ENCODE measurements at regions not wholly inside any gene's neighbourhood (a gene's known extent, or its start where the extent isn't known, plus 50 kb on each side); places are given as distances from the start of the nearest gene placed in this dataset.

GRCh38 chr10:52481986-52482555, 168.0 kb downstream of the DKK1 start:
- Histone ChIP-seq H3K4me1 (no peaks in the 10 kb centered on the region), H3K27me3 (no peaks in the 10 kb centered on the region), H3K4me3 (no peak overlapping the region), H3K36me3 (no peaks in the 10 kb centered on the region), H3K9me3 (no peaks in the 10 kb centered on the region), H3K27ac (no peak overlapping the region)
- no peak for TF ChIP-seq CTCF (IDR thresholded peaks at IDR 0.05)
- no peak for DNase-seq (ENCODE audit: low spot score in 2 of 2)
- intact Hi-C loops (cut with DNase I): no loop called here

DNA sequence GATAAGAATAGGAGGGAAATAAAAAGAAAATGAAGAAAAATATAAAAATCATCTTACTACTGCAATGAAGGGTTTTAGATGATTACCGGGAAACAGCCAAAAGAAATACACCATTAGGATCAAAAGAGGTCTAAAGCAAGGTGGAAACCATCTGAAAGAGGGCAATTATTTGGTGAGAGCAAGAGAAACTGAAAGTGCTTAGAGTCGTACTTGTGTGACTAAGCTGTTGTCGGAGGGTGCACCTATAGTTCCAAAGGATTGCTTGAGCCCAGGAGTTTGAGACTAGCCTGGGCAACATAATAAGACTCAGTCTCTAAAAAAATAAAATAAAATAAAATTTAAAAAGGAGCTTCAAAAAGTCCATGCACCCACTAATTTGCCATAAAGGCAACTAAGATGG, 169.5 kb downstream of the DKK1 start:
- Histone ChIP-seq H3K27ac (no peak overlapping the region), H3K4me3 (no peak overlapping the region), H3K4me1 (no peaks in the 10 kb centered on the region), H3K27me3 (no peaks in the 10 kb centered on the region), H3K36me3 (no peaks in the 10 kb centered on the region), H3K9me3 (no peaks in the 10 kb centered on the region)
- TF ChIP-seq CTCF (IDR thresholded peaks at IDR 0.05): no peak
- DNase-seq (ENCODE audit: low spot score in 2 of 2): no peak
- intact Hi-C loops (cut with DNase I): no loop called here

DNA sequence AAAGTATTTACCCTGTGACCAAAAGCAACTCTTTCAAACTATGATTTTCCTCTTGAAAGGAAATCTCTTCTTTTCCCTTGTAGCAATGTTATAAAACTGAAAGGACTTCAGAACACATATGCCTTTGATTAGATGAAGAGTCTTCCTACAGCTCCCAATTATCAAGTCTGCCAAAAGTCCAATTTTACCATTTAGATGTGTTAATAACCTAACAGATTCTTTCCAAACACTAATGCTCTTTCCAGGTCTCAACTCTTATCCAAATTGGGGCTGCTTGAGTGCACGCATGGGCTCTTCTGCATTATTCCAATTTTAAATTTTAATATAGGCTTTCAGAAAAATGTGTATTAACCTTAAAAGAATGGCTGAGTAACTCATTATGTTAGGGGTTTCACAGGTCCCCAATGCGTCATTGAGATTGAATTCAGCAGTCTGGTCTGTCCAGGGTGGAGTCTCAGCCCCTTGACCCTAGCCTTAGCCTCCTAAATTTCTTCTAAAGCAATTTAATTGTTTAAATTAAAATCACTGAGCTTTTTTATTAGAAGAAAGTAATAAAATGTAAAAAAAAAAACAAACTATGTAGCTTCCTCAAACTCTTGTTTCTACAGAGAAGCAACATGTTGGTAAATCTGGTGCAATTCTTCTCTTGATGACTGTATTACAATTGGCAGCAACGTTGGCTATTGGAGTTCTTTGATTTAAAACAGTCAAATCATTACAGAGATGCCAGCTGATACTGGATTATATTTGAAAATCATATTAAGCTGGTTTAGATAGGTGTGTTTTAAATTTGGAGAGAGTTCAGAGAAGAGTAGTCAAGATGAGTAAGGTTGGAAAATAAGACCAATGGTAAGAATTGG, 170.4 kb downstream of the DKK1 start:
- Histone ChIP-seq H3K27ac (no peak overlapping the region), H3K4me1 (no peaks in the 10 kb centered on the region), H3K36me3 (no peaks in the 10 kb centered on the region), H3K27me3 (no peaks in the 10 kb centered on the region), H3K4me3 (no peak overlapping the region), H3K9me3 (no peaks in the 10 kb centered on the region)
- intact Hi-C loops (cut with DNase I): loop anchor here (5.0 kb wide), 2 partner anchors 1497 to 1547 kb away; no protein-coding TSS in a partner anchor
- no peak for DNase-seq (ENCODE audit: low spot score in 2 of 2)
- TF ChIP-seq CTCF (IDR thresholded peaks at IDR 0.05): no peak

DNA sequence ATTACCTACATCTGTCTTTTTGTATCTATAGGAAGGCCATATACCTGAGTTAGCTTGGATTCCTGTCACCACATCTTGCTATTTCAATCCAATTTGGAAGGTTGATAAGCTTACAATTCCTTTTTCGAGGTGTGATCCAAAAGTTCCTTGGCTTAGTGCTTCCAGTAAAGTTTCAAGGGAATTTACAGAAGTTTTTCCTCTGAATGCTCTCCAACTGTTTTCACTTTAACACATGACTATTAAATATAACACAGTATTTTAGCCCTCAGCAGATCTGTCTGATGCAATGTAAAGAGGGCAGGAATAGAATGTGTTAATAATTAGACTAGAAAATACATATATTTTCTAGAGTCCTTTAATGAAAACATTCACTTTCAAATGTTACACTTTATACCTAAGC, 171.4 kb downstream of the DKK1 start:
- Histone ChIP-seq H3K4me1 (no peaks in the 10 kb centered on the region), H3K4me3 (no peak overlapping the region), H3K36me3 (no peaks in the 10 kb centered on the region), H3K27me3 (no peaks in the 10 kb centered on the region), H3K27ac (no peak overlapping the region), H3K9me3 (no peaks in the 10 kb centered on the region)
- intact Hi-C loops (cut with DNase I): loop anchor here (5.0 kb wide), 2 partner anchors 1498 to 1548 kb away; no protein-coding TSS in a partner anchor
- no peak for TF ChIP-seq CTCF (IDR thresholded peaks at IDR 0.05)
- no peak for DNase-seq (ENCODE audit: low spot score in 2 of 2)

DNA sequence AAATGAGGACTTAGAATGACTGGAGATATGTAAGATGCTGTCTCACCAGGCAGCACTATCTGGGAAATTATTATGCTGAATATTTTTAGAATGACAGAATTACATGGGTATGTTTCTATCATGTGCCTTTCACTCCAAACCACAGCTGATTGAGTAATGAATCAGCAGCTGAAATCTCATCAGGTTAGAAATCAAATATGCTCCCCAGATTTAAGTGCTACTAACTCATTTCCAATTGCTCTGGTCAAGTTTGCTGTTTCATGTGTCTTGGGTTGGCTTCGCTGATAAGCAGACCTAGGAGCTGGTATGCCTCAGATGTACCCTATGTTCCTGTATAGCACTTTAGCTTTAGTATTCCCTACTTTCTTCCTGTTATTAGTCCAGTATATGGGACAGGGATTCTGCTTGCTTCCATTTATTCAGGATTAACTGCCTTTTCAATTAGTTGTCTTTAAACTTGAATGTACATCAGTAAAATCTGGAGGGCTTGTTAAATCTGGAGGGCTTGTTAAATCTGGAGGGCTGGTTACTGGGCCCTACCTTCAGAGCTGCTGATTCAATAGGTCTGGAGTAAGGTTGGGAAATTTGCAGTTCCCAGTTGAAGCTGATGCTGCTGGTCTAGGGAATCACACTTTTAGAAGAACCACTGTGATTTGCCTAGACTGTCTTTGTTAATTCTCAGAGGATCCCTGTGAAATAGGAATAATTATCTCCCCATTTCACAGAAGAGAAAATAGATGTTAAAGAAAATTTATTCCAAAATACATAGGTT, 172.9 kb downstream of the DKK1 start:
- intact Hi-C loops (cut with DNase I): loop anchor here (2.0 to 5.0 kb wide), 3 partner anchors 172 to 1550 kb away; partner anchors contain the start of gene DKK1
- Histone ChIP-seq H3K9me3 (no peaks in the 10 kb centered on the region), H3K27ac (no peak overlapping the region), H3K36me3 (no peaks in the 10 kb centered on the region), H3K27me3 (no peaks in the 10 kb centered on the region), H3K4me3 (no peak overlapping the region), H3K4me1 (no peaks in the 10 kb centered on the region)
- no peak for TF ChIP-seq CTCF (IDR thresholded peaks at IDR 0.05)
- no peak for DNase-seq (ENCODE audit: low spot score in 2 of 2)

All from ascending aorta (tissue), 2 donors.